Lung (tissue), 11 donors: ENCODE measurements at regions not wholly inside any gene's neighbourhood (a gene's known extent, or its start where the extent isn't known, plus 50 kb on each side); places are given as distances from the start of the nearest gene placed in this dataset.

ENCODE experiments used
- ATAC-seq: fragments of 200-7000 bp; cut with Tn5 transposase; one replicate; pipeline ENCODE4 v1.9.1; 2020; ENCODE audit warnings: moderate number of reproducible peaks; ENCODE audit not compliant: insufficient read depth, low FRiP score
- DNase-seq, 3 donors: peaks; one replicate each; pipeline ENCODE4 v3.0.0-alpha.2; 2013 to 2017
- H3K27ac ChIP-seq, 2 donors: one replicate each; pipeline ENCODE4 v1.5.1; 2013; ENCODE audit warnings: mild to moderate bottlenecking in 2 of 2, moderate library complexity in 2 of 2, control low read depth in 1 of 2, inconsistent platforms in 1 of 2, low read depth in 1 of 2, low read length in 1 of 2
- H3K27me3 ChIP-seq, 3 donors: one replicate each; pipeline ENCODE4 v1.5.1; 2013; ENCODE audit warnings: low read length in 2 of 3; ENCODE audit not compliant: control insufficient read depth in 3 of 3, insufficient read depth in 3 of 3
- H3K36me3 ChIP-seq, 4 donors: one replicate each; pipeline ENCODE4 v1.5.1; 2013; ENCODE audit warnings: low read length in 4 of 4, mild to moderate bottlenecking in 1 of 4, moderate library complexity in 1 of 4; ENCODE audit not compliant: control insufficient read depth in 4 of 4, insufficient read depth in 4 of 4
- H3K4me1 ChIP-seq, 5 donors: one replicate each; pipeline ENCODE4 v1.5.1; 2013; ENCODE audit warnings: low read length in 5 of 5, mild to moderate bottlenecking in 2 of 5, moderate library complexity in 1 of 5; ENCODE audit not compliant: control insufficient read depth in 5 of 5, insufficient read depth in 5 of 5
- H3K4me3 ChIP-seq: one replicate; pipeline ENCODE4 v1.5.1; 2013; ENCODE audit warnings: mild to moderate bottlenecking, control low read depth, moderate library complexity
- H3K9ac ChIP-seq, 2 donors: one replicate each; pipeline ENCODE4 v1.5.1; 2013; ENCODE audit warnings: low read length in 2 of 2, control low read depth in 1 of 2; ENCODE audit not compliant: insufficient read depth in 1 of 2
- H3K9me3 ChIP-seq, 4 donors: one replicate each; pipeline ENCODE4 v1.5.1; 2013; ENCODE audit warnings: low read length in 3 of 4, mild to moderate bottlenecking in 1 of 4, moderate library complexity in 1 of 4; ENCODE audit not compliant: control insufficient read depth in 4 of 4, insufficient read depth in 3 of 4
- WGBS, 2 donors: extraction: QIAGEN DNeasy Blood & Tissue Kit; methylation state at CpG; one replicate each; pipeline ENCODE4 v1.1.7; 2013; 5-methylcytosine and 5-hydroxymethylcytosine counted together
- TF ChIP-seq, protein P1 (sequence below): IDR thresholded peaks from 2 replicates; pipeline ENCODE4 v1.5.1; 2012; ENCODE audit warnings: mild to moderate bottlenecking; ENCODE audit errors: control extremely low read depth, extremely low read depth
- donor health status: control.
- donor health status: control.
- donor health status: Bipolar disorder and iron deficiency.
- donor health status: healthy.
- donor health status: DM: yes; HTN: yes; CAD: no.

DNA sequence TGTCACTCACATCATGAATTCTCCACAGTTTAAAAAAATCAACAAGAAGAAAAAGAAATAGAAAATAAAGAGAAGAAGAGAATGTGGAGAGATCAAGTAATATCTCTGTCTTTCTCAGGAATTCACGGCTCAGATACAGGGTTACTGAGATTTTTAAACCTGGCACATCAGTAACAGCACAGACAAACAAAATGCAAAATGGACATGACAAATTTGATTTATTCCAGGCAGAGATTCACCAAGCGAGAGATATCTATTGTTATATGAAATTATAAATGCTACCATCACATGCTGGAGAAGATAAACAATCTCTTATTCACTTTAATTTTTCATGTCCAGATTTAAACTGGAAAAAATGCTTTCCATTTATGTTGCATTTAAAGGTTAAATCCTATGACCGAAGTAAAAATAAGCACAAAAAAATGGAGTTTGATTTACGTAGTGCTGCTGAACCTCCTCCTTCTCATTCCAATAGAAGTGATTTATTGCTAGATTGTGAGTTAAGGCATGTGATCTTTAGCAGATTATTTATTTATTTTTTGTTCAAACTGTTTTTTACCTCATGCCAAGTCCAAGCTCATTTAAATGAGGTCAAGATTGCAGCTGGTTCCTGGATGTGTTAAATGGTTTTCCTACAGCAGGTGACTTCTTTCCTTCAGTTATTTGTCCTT is 926.4 kb downstream of the MAT2B start:
- H3K9ac ChIP-seq, result no peak overlapping the region
- no peaks in the 10 kb centered on the region for H3K36me3 ChIP-seq
- no peak for DNase-seq
- no peaks in the 10 kb centered on the region for H3K9me3 ChIP-seq
- no peak overlapping the region for H3K27ac ChIP-seq
- 71 to 79% methylated on average over 4 of the region's 4 CpGs for WGBS, 2 donors
- H3K4me3 ChIP-seq, result no peak overlapping the region
- H3K4me1 ChIP-seq, result no peaks in the 10 kb centered on the region
- TF ChIP-seq, protein P1, sequence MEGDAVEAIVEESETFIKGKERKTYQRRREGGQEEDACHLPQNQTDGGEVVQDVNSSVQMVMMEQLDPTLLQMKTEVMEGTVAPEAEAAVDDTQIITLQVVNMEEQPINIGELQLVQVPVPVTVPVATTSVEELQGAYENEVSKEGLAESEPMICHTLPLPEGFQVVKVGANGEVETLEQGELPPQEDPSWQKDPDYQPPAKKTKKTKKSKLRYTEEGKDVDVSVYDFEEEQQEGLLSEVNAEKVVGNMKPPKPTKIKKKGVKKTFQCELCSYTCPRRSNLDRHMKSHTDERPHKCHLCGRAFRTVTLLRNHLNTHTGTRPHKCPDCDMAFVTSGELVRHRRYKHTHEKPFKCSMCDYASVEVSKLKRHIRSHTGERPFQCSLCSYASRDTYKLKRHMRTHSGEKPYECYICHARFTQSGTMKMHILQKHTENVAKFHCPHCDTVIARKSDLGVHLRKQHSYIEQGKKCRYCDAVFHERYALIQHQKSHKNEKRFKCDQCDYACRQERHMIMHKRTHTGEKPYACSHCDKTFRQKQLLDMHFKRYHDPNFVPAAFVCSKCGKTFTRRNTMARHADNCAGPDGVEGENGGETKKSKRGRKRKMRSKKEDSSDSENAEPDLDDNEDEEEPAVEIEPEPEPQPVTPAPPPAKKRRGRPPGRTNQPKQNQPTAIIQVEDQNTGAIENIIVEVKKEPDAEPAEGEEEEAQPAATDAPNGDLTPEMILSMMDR, result no peak
- ATAC-seq, result no peak
- H3K27me3 ChIP-seq, result no peaks in the 10 kb centered on the region

GRCh38 chr5:164433106-164433870 is 927.9 kb downstream of the MAT2B start:
- Histone ChIP-seq H3K27ac (no peak overlapping the region), H3K9me3 (no peaks in the 10 kb centered on the region), H3K4me1 (no peaks in the 10 kb centered on the region), H3K4me3 (no peak overlapping the region), H3K27me3 (no peaks in the 10 kb centered on the region), H3K9ac (no peak overlapping the region), H3K36me3 (no peaks in the 10 kb centered on the region)
- no peak for ATAC-seq
- WGBS, 2 donors, result 86 to 89% methylated on average over 4 of the region's 4 CpGs
- peak in 1 of 3 donors; percentile 5 for DNase-seq
- TF ChIP-seq, protein P1, result no peak

DNA sequence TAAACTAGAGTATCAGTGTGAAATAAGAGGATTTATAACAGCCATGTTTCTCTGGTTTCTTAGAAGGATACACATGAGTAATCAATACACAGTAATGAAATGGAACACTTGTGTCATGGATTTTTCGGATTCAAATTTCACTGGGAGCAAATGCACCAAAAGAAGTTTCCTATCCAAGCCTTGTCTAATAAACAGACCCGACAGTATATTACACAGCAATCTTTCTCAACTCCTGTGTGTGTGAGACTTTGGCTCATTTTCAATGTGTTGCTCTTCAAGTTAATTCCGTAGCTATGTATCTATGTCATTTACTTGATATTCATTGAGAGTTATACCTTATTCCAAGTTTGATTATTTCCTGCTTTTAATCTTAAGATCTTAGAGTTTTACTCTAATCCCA is 930.2 kb downstream of the MAT2B start:
- 77% methylated on average over 3 of the region's 3 CpGs for WGBS, 2 donors
- Histone ChIP-seq H3K4me1 (no peaks in the 10 kb centered on the region), H3K9ac (no peak overlapping the region), H3K27me3 (no peaks in the 10 kb centered on the region), H3K36me3 (no peaks in the 10 kb centered on the region), H3K27ac (no peak overlapping the region), H3K9me3 (no peaks in the 10 kb centered on the region), H3K4me3 (no peak overlapping the region)
- TF ChIP-seq, protein P1, result no peak
- DNase-seq (no peak), ATAC-seq (no peak)
